GM23338 (cell line): ENCODE measurements at regions not wholly inside any gene's neighbourhood (a gene's known extent, or its start where the extent isn't known, plus 50 kb on each side); places are given as distances from the start of the nearest gene placed in this dataset.

ENCODE experiments used
- EZH2 ChIP-seq: fragments of 200-600 bp; sonication (generic); IDR thresholded peaks from one replicate; pipeline ENCODE4 v1.8.0; 2017; ENCODE audit warnings: antibody characterized with exemption, mild to moderate bottlenecking, low read depth; ENCODE audit not compliant: unreplicated experiment
- JUNB ChIP-seq: IDR thresholded peaks from one replicate; pipeline ENCODE4 v1.6.1; 2016; ENCODE audit warnings: antibody characterized with exemption; ENCODE audit not compliant: unreplicated experiment
- STAT1 ChIP-seq: IDR thresholded peaks from one replicate; pipeline ENCODE4 v1.6.1; 2016; ENCODE audit warnings: antibody characterized with exemption; ENCODE audit not compliant: unreplicated experiment
- ZNF114 ChIP-seq: fragments of 250-450 bp; sonication (Bioruptor Pico); IDR thresholded peaks from 2 replicates; pipeline ENCODE4 v1.5.0; 2020; ENCODE audit warnings: mild to moderate bottlenecking, moderate library complexity
- ZNF331 ChIP-seq: fragments of 250-450 bp; sonication (Bioruptor Pico); IDR thresholded peaks from 2 replicates; pipeline ENCODE4 v1.5.0; 2020; ENCODE audit warnings: low read depth, mild to moderate bottlenecking, moderate library complexity
- TF ChIP-seq, protein P1 (sequence below): fragments of 250-450 bp; sonication (Bioruptor Pico); IDR thresholded peaks from 2 replicates; pipeline ENCODE4 v1.5.0; 2020; ENCODE audit warnings: mild to moderate bottlenecking, moderate library complexity
- TF ChIP-seq, protein P2 (sequence below): IDR thresholded peaks from 2 replicates; pipeline ENCODE4 v1.6.1; 2016; ENCODE audit warnings: antibody characterized with exemption
- TF ChIP-seq, protein P3 (sequence below): IDR thresholded peaks from one replicate; pipeline ENCODE4 v1.6.1; 2018; ENCODE audit warnings: antibody characterized with exemption; ENCODE audit not compliant: unreplicated experiment

DNA sequence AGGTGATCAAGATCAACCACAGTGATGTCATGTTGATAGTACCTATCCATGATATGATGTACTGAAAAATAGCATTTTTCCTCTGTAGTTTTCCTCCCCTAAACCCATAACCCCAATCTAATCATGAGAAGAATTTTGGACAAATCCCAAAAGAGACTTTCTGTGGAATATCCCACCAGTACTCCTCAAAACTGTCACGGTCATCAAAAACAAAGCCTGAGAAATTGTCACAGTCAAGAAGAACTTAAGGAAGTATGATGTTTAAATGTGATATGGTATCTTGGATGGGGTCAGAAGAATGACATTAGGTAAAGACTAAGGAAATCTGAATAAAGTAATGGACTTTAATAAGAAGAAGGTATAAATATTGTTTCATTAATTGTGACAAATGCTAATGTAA lies 248.8 kb downstream of the RMST start (continued):
- TF ChIP-seq, protein P1, sequence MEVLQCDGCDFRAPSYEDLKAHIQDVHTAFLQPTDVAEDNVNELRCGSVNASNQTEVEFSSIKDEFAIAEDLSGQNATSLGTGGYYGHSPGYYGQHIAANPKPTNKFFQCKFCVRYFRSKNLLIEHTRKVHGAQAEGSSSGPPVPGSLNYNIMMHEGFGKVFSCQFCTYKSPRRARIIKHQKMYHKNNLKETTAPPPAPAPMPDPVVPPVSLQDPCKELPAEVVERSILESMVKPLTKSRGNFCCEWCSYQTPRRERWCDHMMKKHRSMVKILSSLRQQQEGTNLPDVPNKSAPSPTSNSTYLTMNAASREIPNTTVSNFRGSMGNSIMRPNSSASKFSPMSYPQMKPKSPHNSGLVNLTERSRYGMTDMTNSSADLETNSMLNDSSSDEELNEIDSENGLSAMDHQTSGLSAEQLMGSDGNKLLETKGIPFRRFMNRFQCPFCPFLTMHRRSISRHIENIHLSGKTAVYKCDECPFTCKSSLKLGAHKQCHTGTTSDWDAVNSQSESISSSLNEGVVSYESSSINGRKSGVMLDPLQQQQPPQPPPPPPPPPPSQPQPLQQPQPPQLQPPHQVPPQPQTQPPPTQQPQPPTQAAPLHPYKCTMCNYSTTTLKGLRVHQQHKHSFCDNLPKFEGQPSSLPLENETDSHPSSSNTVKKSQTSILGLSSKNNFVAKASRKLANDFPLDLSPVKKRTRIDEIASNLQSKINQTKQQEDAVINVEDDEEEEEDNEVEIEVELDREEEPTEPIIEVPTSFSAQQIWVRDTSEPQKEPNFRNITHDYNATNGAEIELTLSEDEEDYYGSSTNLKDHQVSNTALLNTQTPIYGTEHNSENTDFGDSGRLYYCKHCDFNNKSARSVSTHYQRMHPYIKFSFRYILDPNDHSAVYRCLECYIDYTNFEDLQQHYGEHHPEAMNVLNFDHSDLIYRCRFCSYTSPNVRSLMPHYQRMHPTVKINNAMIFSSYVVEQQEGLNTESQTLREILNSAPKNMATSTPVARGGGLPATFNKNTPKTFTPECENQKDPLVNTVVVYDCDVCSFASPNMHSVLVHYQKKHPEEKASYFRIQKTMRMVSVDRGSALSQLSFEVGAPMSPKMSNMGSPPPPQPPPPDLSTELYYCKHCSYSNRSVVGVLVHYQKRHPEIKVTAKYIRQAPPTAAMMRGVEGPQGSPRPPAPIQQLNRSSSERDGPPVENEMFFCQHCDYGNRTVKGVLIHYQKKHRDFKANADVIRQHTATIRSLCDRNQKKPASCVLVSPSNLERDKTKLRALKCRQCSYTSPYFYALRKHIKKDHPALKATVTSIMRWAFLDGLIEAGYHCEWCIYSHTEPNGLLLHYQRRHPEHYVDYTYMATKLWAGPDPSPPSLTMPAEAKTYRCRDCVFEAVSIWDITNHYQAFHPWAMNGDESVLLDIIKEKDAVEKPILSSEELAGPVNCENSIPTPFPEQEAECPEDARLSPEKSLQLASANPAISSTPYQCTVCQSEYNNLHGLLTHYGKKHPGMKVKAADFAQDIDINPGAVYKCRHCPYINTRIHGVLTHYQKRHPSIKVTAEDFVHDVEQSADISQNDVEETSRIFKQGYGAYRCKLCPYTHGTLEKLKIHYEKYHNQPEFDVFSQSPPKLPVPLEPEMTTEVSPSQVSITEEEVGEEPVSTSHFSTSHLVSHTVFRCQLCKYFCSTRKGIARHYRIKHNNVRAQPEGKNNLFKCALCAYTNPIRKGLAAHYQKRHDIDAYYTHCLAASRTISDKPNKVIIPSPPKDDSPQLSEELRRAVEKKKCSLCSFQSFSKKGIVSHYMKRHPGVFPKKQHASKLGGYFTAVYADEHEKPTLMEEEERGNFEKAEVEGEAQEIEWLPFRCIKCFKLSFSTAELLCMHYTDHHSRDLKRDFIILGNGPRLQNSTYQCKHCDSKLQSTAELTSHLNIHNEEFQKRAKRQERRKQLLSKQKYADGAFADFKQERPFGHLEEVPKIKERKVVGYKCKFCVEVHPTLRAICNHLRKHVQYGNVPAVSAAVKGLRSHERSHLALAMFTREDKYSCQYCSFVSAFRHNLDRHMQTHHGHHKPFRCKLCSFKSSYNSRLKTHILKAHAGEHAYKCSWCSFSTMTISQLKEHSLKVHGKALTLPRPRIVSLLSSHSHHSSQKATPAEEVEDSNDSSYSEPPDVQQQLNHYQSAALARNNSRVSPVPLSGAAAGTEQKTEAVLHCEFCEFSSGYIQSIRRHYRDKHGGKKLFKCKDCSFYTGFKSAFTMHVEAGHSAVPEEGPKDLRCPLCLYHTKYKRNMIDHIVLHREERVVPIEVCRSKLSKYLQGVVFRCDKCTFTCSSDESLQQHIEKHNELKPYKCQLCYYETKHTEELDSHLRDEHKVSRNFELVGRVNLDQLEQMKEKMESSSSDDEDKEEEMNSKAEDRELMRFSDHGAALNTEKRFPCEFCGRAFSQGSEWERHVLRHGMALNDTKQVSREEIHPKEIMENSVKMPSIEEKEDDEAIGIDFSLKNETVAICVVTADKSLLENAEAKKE (CRISPR knock-in tag): no peak
- TF ChIP-seq JUNB (no peak), ZNF331 (CRISPR knock-in tag) (no peak), EZH2 (no peak), STAT1 (no peak), ZNF114 (CRISPR knock-in tag) (no peak)
- TF ChIP-seq, protein P2, sequence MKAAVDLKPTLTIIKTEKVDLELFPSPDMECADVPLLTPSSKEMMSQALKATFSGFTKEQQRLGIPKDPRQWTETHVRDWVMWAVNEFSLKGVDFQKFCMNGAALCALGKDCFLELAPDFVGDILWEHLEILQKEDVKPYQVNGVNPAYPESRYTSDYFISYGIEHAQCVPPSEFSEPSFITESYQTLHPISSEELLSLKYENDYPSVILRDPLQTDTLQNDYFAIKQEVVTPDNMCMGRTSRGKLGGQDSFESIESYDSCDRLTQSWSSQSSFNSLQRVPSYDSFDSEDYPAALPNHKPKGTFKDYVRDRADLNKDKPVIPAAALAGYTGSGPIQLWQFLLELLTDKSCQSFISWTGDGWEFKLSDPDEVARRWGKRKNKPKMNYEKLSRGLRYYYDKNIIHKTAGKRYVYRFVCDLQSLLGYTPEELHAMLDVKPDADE: no peak
- TF ChIP-seq, protein P3, sequence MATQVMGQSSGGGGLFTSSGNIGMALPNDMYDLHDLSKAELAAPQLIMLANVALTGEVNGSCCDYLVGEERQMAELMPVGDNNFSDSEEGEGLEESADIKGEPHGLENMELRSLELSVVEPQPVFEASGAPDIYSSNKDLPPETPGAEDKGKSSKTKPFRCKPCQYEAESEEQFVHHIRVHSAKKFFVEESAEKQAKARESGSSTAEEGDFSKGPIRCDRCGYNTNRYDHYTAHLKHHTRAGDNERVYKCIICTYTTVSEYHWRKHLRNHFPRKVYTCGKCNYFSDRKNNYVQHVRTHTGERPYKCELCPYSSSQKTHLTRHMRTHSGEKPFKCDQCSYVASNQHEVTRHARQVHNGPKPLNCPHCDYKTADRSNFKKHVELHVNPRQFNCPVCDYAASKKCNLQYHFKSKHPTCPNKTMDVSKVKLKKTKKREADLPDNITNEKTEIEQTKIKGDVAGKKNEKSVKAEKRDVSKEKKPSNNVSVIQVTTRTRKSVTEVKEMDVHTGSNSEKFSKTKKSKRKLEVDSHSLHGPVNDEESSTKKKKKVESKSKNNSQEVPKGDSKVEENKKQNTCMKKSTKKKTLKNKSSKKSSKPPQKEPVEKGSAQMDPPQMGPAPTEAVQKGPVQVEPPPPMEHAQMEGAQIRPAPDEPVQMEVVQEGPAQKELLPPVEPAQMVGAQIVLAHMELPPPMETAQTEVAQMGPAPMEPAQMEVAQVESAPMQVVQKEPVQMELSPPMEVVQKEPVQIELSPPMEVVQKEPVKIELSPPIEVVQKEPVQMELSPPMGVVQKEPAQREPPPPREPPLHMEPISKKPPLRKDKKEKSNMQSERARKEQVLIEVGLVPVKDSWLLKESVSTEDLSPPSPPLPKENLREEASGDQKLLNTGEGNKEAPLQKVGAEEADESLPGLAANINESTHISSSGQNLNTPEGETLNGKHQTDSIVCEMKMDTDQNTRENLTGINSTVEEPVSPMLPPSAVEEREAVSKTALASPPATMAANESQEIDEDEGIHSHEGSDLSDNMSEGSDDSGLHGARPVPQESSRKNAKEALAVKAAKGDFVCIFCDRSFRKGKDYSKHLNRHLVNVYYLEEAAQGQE: no peak
